OCI-LY3 (cell line): ENCODE measurements at regions not wholly inside any gene's neighbourhood (a gene's known extent, or its start where the extent isn't known, plus 50 kb on each side); places are given as distances from the start of the nearest gene placed in this dataset.

ENCODE experiments used
- CTCF ChIP-seq: fragments of 200-600, 300-600 bp; sonication (generic); IDR thresholded peaks from 2 replicates; pipeline ENCODE4 v1.5.1; 2014; ENCODE audit warnings: antibody characterized with exemption, low read length, low read depth
- EZH2phosphoT487 ChIP-seq: fragments of 200-600 bp; shearing (Covaris generic); IDR thresholded peaks from 2 replicates; pipeline ENCODE4 v1.6.1; 2018; ENCODE audit warnings: antibody characterized with exemption, mixed run types, low read depth

- TF ChIP-seq CTCF (no peak), EZH2phosphoT487 (no peak)
These were observed 93.2 kb downstream of the CRLF2 start for GRCh38 chrX:1119275-1119674.
